ENCODE measurements at regions not wholly inside any gene's neighbourhood (a gene's known extent, or its start where the extent isn't known, plus 50 kb on each side); places are given as distances from the start of the nearest gene placed in this dataset.

- Histone ChIP-seq H3K4me3 (no peak overlapping the region), H3K27ac (no peak overlapping the region), H3K27me3 (ENCODE audit: insufficient read depth, low read depth) (no peaks in the 10 kb centered on the region), H3K9me3 (ENCODE audit: insufficient read depth, low read depth) (no peaks in the 10 kb centered on the region), H4K20me1 (ENCODE audit: insufficient read depth) (no peaks in the 10 kb centered on the region), H3K4me1 (replicated peaks; ENCODE audit: insufficient read depth) (no peaks in the 10 kb centered on the region), H3K4me2 (no peak overlapping the region), H3K36me3 (ENCODE audit: low read depth) (no peaks in the 10 kb centered on the region), H3F3A (ENCODE audit: insufficient read depth, low read depth) (no peaks in the 10 kb centered on the region), H3K79me2 (ENCODE audit: low read depth) (no peaks in the 10 kb centered on the region), H3K9me2 (ENCODE audit: insufficient read depth) (no peaks in the 10 kb centered on the region), H2AFZ (no peak overlapping the region)
- CTCF ChIA-PET = no interaction called here
- POLR2A ChIA-PET (ENCODE audit: unreplicated experiment) = no interaction called here
- no peak for DNase-seq
- no TSS peak for BruUV-seq (replicated peaks)
- no peak for TF ChIP-seq EZH2 (IDR thresholded peaks at IDR 0.05; ENCODE audit: low read depth)
- TF ChIP-seq CTCF (conservative IDR thresholded peaks at IDR 0.05) = no peak
- intact Hi-C loops (cut with micrococcal nuclease; ENCODE audit: unreplicated experiment) = no loop called here
Measured at GRCh38 chr4:13243152-13243551, 241.0 kb downstream of the RAB28 start.

DNA sequence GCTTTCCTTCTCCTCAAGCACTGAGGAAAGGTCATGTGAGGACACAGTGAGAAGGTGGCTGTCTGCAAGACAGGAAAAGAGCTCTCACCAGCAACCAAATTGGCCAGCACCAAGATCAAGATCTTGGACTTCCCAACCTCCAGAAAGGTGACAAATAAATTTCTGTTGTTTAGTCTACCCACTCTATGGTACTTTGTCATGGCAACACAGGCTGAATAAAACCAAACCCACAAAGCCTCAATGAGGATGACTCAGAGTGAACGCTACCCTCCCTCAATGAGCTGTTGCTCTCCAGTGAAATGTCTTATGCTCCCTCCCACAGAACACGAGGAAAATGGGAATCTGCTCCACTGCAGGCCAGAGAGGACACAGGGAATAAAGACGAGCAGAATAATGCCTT lies 244.1 kb downstream of the RAB28 start:
- no peak for DNase-seq
- intact Hi-C loops (cut with micrococcal nuclease; ENCODE audit: unreplicated experiment) = no loop called here

GRCh38 chr4:13238936-13239335 lies 245.2 kb downstream of the RAB28 start:
- Histone ChIP-seq H4K20me1 (ENCODE audit: insufficient read depth) (no peaks in the 10 kb centered on the region), H3K4me3 (no peak overlapping the region), H3K36me3 (ENCODE audit: low read depth) (no peaks in the 10 kb centered on the region), H3K9me3 (ENCODE audit: insufficient read depth, low read depth) (no peaks in the 10 kb centered on the region), H3F3A (ENCODE audit: insufficient read depth, low read depth) (no peaks in the 10 kb centered on the region), H2AFZ (no peak overlapping the region), H3K27ac (no peak overlapping the region), H3K4me1 (replicated peaks; ENCODE audit: insufficient read depth) (no peaks in the 10 kb centered on the region), H3K4me2 (no peak overlapping the region), H3K27me3 (ENCODE audit: insufficient read depth, low read depth) (no peaks in the 10 kb centered on the region), H3K9me2 (ENCODE audit: insufficient read depth) (no peaks in the 10 kb centered on the region), H3K79me2 (ENCODE audit: low read depth) (no peaks in the 10 kb centered on the region)
- DNase-seq = no peak
- no TSS peak for BruUV-seq (replicated peaks)
- ChIA-PET POLR2A (ENCODE audit: unreplicated experiment) (no interaction called here), CTCF (no interaction called here)
- no peak for TF ChIP-seq EZH2 (IDR thresholded peaks at IDR 0.05; ENCODE audit: low read depth)
- intact Hi-C loops (cut with micrococcal nuclease; ENCODE audit: unreplicated experiment) = no loop called here

More for the DNA sequence above, 244.1 kb downstream of the RAB28 start:
- H4K20me1 ChIP-seq (ENCODE audit: insufficient read depth) = no peaks in the 10 kb centered on the region
- CTCF ChIA-PET = no interaction called here
- H3K9me3 ChIP-seq (ENCODE audit: insufficient read depth, low read depth) = no peaks in the 10 kb centered on the region
- TF ChIP-seq CTCF (conservative IDR thresholded peaks at IDR 0.05) = no peak
- no peak for TF ChIP-seq EZH2 (IDR thresholded peaks at IDR 0.05; ENCODE audit: low read depth)
- no peak overlapping the region for H3K27ac ChIP-seq
- H3K9me2 ChIP-seq (ENCODE audit: insufficient read depth) = no peaks in the 10 kb centered on the region
- H3K4me1 ChIP-seq (replicated peaks; ENCODE audit: insufficient read depth) = no peaks in the 10 kb centered on the region
- H3K4me3 ChIP-seq = no peak overlapping the region
- H3K4me2 ChIP-seq = no peak overlapping the region
- H3K36me3 ChIP-seq (ENCODE audit: low read depth) = no peaks in the 10 kb centered on the region
- BruUV-seq (replicated peaks) = no TSS peak
- POLR2A ChIA-PET (ENCODE audit: unreplicated experiment) = no interaction called here
- no peak overlapping the region for H2AFZ ChIP-seq
- no peaks in the 10 kb centered on the region for H3F3A ChIP-seq (ENCODE audit: insufficient read depth, low read depth)
- no peaks in the 10 kb centered on the region for H3K79me2 ChIP-seq (ENCODE audit: low read depth)
- H3K27me3 ChIP-seq (ENCODE audit: insufficient read depth, low read depth) = no peaks in the 10 kb centered on the region

DNA sequence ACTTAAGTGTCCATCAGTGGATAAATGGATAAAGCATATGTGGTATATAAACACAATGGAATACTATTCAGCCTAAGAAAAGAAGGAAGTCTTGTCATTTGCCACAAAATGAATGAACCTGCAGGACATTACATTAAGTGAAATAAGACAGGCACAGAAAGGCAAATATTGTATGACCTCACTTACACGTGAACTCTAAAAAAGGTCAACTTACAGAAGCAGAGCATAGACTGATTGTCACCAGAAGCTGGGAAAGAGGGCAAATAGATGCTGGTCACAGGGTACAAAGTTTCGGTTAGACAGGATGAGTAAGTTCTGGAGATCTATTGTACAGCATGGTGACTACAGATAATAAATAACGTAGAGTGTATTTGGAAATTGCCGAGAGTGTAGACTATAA lies 247.7 kb downstream of the RAB28 start:
- H4K20me1 ChIP-seq (ENCODE audit: insufficient read depth) = no peaks in the 10 kb centered on the region
- no peaks in the 10 kb centered on the region for H3K27me3 ChIP-seq (ENCODE audit: insufficient read depth, low read depth)
- no peaks in the 10 kb centered on the region for H3K9me2 ChIP-seq (ENCODE audit: insufficient read depth)
- no peak for DNase-seq
- no peaks in the 10 kb centered on the region for H3F3A ChIP-seq (ENCODE audit: insufficient read depth, low read depth)
- no peaks in the 10 kb centered on the region for H3K36me3 ChIP-seq (ENCODE audit: low read depth)
- BruUV-seq (replicated peaks) = no TSS peak
- H3K4me3 ChIP-seq = no peak overlapping the region
- no peaks in the 10 kb centered on the region for H3K4me1 ChIP-seq (replicated peaks; ENCODE audit: insufficient read depth)
- TF ChIP-seq CTCF (conservative IDR thresholded peaks at IDR 0.05) (no peak), EZH2 (IDR thresholded peaks at IDR 0.05; ENCODE audit: low read depth) (no peak)
- no peak overlapping the region for H3K27ac ChIP-seq
- no peak overlapping the region for H3K4me2 ChIP-seq
- no peak overlapping the region for H2AFZ ChIP-seq
- H3K79me2 ChIP-seq (ENCODE audit: low read depth) = no peaks in the 10 kb centered on the region
- H3K9me3 ChIP-seq (ENCODE audit: insufficient read depth, low read depth) = no peaks in the 10 kb centered on the region
- POLR2A ChIA-PET (ENCODE audit: unreplicated experiment) = no interaction called here
- CTCF ChIA-PET = no interaction called here
- intact Hi-C loops (cut with micrococcal nuclease; ENCODE audit: unreplicated experiment) = no loop called here

All from PC-9 (cell line).